ENCODE measurements at regions not wholly inside any gene's neighbourhood (a gene's known extent, or its start where the extent isn't known, plus 50 kb on each side); places are given as distances from the start of the nearest gene placed in this dataset.

DNA sequence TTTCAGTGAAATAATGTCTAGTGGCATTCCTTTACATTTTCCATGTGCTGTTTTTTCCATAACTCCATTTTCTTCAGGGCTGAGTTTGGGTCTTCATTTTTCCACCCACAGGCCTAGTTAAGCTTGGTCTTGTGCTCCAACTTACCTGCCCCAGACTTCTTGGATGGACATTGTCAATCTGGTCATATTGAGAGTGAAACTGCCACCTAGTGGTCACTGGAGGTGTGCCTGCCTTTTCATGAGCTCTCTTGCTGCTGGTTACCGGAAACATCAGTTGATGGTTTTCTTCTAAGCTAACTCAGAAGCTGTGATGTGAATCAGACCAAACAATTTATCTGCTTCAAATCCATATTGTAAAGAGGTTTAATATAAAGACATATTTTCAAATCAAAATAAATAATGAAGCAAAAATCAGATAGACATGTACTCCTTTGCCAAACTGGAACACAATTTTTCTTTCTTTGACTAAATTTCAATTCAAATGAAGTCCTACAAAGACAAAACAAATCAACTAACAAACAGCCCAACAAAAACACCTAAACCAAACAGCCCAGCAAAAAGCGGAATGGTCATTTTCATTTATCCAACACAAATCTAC is 135.1 kb upstream of the RASGRP1 start:
- H3K27ac ChIP-seq = no peak overlapping the region
- DNase-seq = peak; percentile 6 to 17
- in situ Hi-C loops (cut with MboI; ENCODE audit: low sequenced_read_pairs in 4 of 4) = loop anchor here in 3 of 4 donors (10.0 to 25.0 kb wide), 5 partner anchors 255 to 1065 kb away; no protein-coding TSS in a partner anchor
- no peaks in the 10 kb centered on the region for H3K9me3 ChIP-seq
- H3K4me1 ChIP-seq = no peaks in the 10 kb centered on the region
- no peak overlapping the region for H3K4me3 ChIP-seq
- TF ChIP-seq POLR2A (IDR thresholded peaks at IDR 0.05) = no peak
- TF ChIP-seq, protein P1, sequence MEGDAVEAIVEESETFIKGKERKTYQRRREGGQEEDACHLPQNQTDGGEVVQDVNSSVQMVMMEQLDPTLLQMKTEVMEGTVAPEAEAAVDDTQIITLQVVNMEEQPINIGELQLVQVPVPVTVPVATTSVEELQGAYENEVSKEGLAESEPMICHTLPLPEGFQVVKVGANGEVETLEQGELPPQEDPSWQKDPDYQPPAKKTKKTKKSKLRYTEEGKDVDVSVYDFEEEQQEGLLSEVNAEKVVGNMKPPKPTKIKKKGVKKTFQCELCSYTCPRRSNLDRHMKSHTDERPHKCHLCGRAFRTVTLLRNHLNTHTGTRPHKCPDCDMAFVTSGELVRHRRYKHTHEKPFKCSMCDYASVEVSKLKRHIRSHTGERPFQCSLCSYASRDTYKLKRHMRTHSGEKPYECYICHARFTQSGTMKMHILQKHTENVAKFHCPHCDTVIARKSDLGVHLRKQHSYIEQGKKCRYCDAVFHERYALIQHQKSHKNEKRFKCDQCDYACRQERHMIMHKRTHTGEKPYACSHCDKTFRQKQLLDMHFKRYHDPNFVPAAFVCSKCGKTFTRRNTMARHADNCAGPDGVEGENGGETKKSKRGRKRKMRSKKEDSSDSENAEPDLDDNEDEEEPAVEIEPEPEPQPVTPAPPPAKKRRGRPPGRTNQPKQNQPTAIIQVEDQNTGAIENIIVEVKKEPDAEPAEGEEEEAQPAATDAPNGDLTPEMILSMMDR (IDR thresholded peaks at IDR 0.05 in 4 of 5, conservative IDR thresholded peaks at IDR 0.05 in 1 of 5) = peak; percentile 40 to 73 (median 47)
- H3K27me3 ChIP-seq = no peaks in the 10 kb centered on the region
- intact Hi-C loops (cut with DNase I; ENCODE audit: low total_unique reads) = loop anchor here (5.0 kb wide), 1 partner anchor 257 kb away; no protein-coding TSS in a partner anchor
- ATAC-seq = no peak
- H3K36me3 ChIP-seq = no peaks in the 10 kb centered on the region

DNA sequence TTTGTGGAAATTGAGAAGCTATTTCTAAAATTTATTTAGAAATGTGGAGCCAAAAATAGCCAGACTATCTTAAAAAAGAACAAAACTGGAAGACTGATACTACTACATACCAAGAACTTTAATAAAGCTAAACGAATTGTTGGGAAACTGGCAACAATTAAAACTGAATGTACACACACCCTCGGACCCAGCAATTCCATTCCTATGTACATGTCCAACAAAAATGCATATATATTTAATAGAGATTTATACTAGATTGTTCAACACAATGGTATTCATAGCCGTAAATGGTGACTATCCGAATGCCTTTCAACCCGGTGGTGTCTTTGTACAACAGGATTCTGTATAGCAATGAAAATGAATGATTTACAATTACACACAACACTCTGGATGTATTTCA is 136.5 kb upstream of the RASGRP1 start:
- no peaks in the 10 kb centered on the region for H3K9me3 ChIP-seq
- intact Hi-C loops (cut with DNase I; ENCODE audit: low total_unique reads) (no loop called here), in situ Hi-C loops (cut with MboI; ENCODE audit: low sequenced_read_pairs in 4 of 4) (loop anchor here in 2 of 4 donors (10.0 to 25.0 kb wide), 2 partner anchors 1061 to 1064 kb away; no protein-coding TSS in a partner anchor)
- no peak overlapping the region for H3K27ac ChIP-seq
- ATAC-seq (no peak), DNase-seq (no peak)
- TF ChIP-seq POLR2A (IDR thresholded peaks at IDR 0.05) = no peak
- TF ChIP-seq, protein P1 (IDR thresholded peaks at IDR 0.05 in 4 of 5, conservative IDR thresholded peaks at IDR 0.05 in 1 of 5) = no peak
- H3K27me3 ChIP-seq = no peaks in the 10 kb centered on the region
- H3K36me3 ChIP-seq = no peaks in the 10 kb centered on the region
- no peak overlapping the region for H3K4me3 ChIP-seq
- no peaks in the 10 kb centered on the region for H3K4me1 ChIP-seq

DNA sequence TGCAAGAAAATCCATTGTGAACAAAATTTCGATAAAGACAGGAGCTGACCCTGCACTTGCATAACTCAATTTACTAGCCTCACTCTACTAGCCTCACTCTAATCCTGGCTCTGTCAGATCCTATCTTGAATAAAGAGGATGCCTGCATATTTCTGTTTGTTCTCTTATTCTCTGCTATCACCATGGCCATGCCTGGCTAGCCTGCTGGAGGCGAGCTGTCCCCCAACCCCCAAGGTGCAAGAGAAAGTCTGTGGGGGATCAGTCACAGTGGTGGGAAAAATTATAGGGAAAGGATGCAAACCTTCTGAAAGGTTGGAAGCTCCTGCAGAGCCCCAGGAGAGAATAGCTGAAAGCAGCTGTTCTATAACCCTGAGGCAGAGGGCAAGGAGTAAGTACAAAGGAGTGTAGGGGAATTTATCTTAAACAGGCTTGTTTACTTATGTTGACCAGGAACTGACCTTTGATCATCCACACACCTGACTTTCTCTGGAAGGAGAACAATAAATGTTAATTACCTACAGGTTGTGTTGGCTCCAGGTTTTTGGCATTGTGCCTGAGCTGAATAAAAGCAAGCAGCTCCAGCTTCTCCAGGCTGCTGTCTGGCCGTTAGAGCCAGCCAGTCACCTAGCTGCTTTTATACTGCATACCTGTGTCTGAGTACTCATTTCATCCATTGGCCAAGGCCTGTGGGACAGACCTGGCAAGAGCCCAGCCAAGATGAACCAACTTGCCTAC is 137.7 kb upstream of the RASGRP1 start:
- in situ Hi-C loops (cut with MboI; ENCODE audit: low sequenced_read_pairs in 4 of 4) = loop anchor here in 2 of 4 donors (10.0 to 25.0 kb wide), 2 partner anchors 1060 to 1062 kb away; no protein-coding TSS in a partner anchor

DNA sequence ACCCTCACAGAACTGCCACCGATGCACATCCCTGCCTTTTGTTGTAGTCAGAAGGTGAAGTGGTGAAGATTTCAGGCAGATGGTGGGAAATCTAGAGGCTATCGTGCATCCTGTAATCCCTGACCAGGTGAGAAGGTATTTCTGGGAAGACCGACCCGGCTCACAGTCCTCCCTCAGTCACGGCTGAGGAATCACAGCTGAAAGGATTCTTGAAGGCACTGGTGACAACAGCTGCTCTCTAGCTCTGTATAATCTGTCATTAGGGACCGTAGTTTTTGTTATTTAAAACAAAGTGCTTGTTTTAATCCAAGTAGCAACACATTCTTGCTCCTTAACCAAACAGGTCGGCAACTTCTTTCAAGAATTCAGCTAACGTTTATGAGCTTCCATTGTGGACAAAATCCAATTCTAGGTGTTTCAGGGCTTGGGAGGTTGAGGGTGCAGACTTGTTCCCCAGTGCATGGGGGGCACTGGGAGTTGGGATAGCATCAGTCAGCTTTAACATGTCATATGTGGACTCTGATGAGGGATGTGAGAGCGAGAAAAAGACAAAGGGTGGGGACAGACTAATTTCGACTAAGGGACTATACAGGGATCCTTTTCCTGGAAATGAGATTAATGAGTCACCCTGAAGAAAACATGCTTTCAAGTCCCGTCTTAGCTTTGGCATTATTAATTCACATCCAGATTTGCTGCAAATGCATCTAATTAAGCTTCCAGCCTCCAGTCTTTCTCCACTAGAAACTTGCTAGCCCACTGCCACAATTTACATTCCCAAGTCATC is 141.0 kb upstream of the RASGRP1 start:
- no peaks in the 10 kb centered on the region for H3K4me1 ChIP-seq
- in situ Hi-C loops (cut with MboI; ENCODE audit: low sequenced_read_pairs in 4 of 4) (loop anchor here in 2 of 4 donors (10.0 to 25.0 kb wide), 2 partner anchors 1057 to 1059 kb away; no protein-coding TSS in a partner anchor), intact Hi-C loops (cut with DNase I; ENCODE audit: low total_unique reads) (loop anchor here (5.0 kb wide), 2 partner anchors 877 to 1052 kb away; partner anchors contain the start of gene THBS1)
- H3K9me3 ChIP-seq = no peaks in the 10 kb centered on the region
- no peak overlapping the region for H3K4me3 ChIP-seq
- H3K27me3 ChIP-seq = peaks cover 0 to 7% (median 0%) of the 10 kb centered on the region in 3 donors
- DNase-seq (no peak), ATAC-seq (no peak)
- no peak overlapping the region for H3K27ac ChIP-seq
- no peak for TF ChIP-seq POLR2A (IDR thresholded peaks at IDR 0.05)
- TF ChIP-seq, protein P1 (IDR thresholded peaks at IDR 0.05 in 4 of 5, conservative IDR thresholded peaks at IDR 0.05 in 1 of 5) = no peak
- H3K36me3 ChIP-seq = no peaks in the 10 kb centered on the region

More for the DNA sequence above, 137.7 kb upstream of the RASGRP1 start:
- no peak for TF ChIP-seq POLR2A (IDR thresholded peaks at IDR 0.05)
- TF ChIP-seq, protein P1 (IDR thresholded peaks at IDR 0.05 in 4 of 5, conservative IDR thresholded peaks at IDR 0.05 in 1 of 5) = no peak
- Histone ChIP-seq H3K9me3 (no peaks in the 10 kb centered on the region), H3K27me3 (peaks cover 0 to 7% (median 0%) of the 10 kb centered on the region in 3 donors), H3K36me3 (no peaks in the 10 kb centered on the region), H3K4me3 (no peak overlapping the region), H3K4me1 (no peaks in the 10 kb centered on the region), H3K27ac (no peak overlapping the region)
- no peak for DNase-seq
- ATAC-seq = no peak
- intact Hi-C loops (cut with DNase I; ENCODE audit: low total_unique reads) = no loop called here
